Activated B cell treated with CpG ODN at 0.5 μM for 24 hours (primary cell): ENCODE measurements at regions not wholly inside any gene's neighbourhood (a gene's known extent, or its start where the extent isn't known, plus 50 kb on each side); places are given as distances from the start of the nearest gene placed in this dataset.

Experiments
- ATAC-seq: fragments of 200-7000 bp; cut with Tn5 transposase; one replicate; pipeline ENCODE4 v1.10.0; 2021; ENCODE audit warnings: low read depth, mild to moderate bottlenecking, moderate library complexity
- CTCF ChIA-PET: fragments of 350-600 bp; sonication (Branson Sonifier 250); formaldehyde crosslinking; loops from one replicate; lab custom pipeline; 2021; ENCODE audit warnings: antibody characterized with exemption; lab: Charles Lee
- POLR2A ChIA-PET: fragments of 350-600 bp; sonication (Branson Sonifier 250); formaldehyde crosslinking; loops from one replicate; lab custom pipeline; 2021; ENCODE audit warnings: antibody characterized with exemption; lab: Charles Lee
- DNase-seq: peaks from one replicate; pipeline ENCODE4 v3.0.0; 2022
- H3K27ac Mint-ChIP-seq: one replicate; pipeline ENCODE4 v1.8.0; 2020; ENCODE audit warnings: mixed read lengths
- H3K27me3 Mint-ChIP-seq: one replicate; pipeline ENCODE4 v1.8.0; 2021; ENCODE audit warnings: mixed read lengths
- H3K36me3 Mint-ChIP-seq: one replicate; pipeline ENCODE4 v1.8.0; 2021; ENCODE audit warnings: low read depth, mixed read lengths
- H3K4me1 Mint-ChIP-seq: one replicate; pipeline ENCODE4 v1.8.0; 2021; ENCODE audit warnings: mixed read lengths
- H3K4me3 Mint-ChIP-seq: one replicate; pipeline ENCODE4 v1.8.0; 2020; ENCODE audit warnings: mild to moderate bottlenecking, mixed read lengths
- H3K9me3 Mint-ChIP-seq: one replicate; pipeline ENCODE4 v1.8.0; 2020; ENCODE audit warnings: mixed read lengths
- CTCF ChIP-seq: fragments of 200-600 bp; IDR thresholded peaks from one replicate; pipeline ENCODE4 v1.8.0; 2022; ENCODE audit warnings: antibody characterized with exemption, mild to moderate bottlenecking
- intact Hi-C: fragments of 100-400 bp; cut with micrococcal nuclease; formaldehyde crosslinking; loops from one replicate; pipeline ENCODE4 v1.15.1; 2024

GRCh38 chr12:58978717-58979116 lies 58.4 kb upstream of the LRIG3 start:
- no peak overlapping the region for H3K4me3 Mint-ChIP-seq
- ATAC-seq: no peak
- H3K9me3 Mint-ChIP-seq: no peaks in the 10 kb centered on the region

GRCh38 chr12:58977476-58977875 lies 57.2 kb upstream of the LRIG3 start:
- H3K4me1 Mint-ChIP-seq: no peaks in the 10 kb centered on the region

More at GRCh38 chr12:58978717-58979116, 58.4 kb upstream of the LRIG3 start:
- DNase-seq: no peak
- no peaks in the 10 kb centered on the region for H3K27me3 Mint-ChIP-seq
- no peaks in the 10 kb centered on the region for H3K4me1 Mint-ChIP-seq
- POLR2A ChIA-PET: no interaction called here
- intact Hi-C loops: no loop called here
- TF ChIP-seq CTCF: no peak
- CTCF ChIA-PET: no interaction called here
- H3K36me3 Mint-ChIP-seq: no peaks in the 10 kb centered on the region
- H3K27ac Mint-ChIP-seq: no peak overlapping the region

GRCh38 chr12:58976146-58976545 lies 55.8 kb upstream of the LRIG3 start:
- H3K27ac Mint-ChIP-seq: no peak overlapping the region
- DNase-seq (no peak), ATAC-seq (no peak)
- TF ChIP-seq CTCF: no peak
- intact Hi-C loops: no loop called here
- no peaks in the 10 kb centered on the region for H3K27me3 Mint-ChIP-seq
- no peaks in the 10 kb centered on the region for H3K4me1 Mint-ChIP-seq
- ChIA-PET CTCF (no interaction called here), POLR2A (no interaction called here)
- H3K4me3 Mint-ChIP-seq: no peak overlapping the region
- H3K9me3 Mint-ChIP-seq: no peaks in the 10 kb centered on the region
- no peaks in the 10 kb centered on the region for H3K36me3 Mint-ChIP-seq

More at GRCh38 chr12:58977476-58977875, 57.2 kb upstream of the LRIG3 start:
- CTCF ChIA-PET: no interaction called here
- Mint-ChIP-seq H3K27ac (no peak overlapping the region), H3K27me3 (no peaks in the 10 kb centered on the region), H3K36me3 (no peaks in the 10 kb centered on the region), H3K4me3 (no peak overlapping the region), H3K9me3 (no peaks in the 10 kb centered on the region)
- DNase-seq: no peak
- intact Hi-C loops: no loop called here
- no peak for ATAC-seq
- no peak for TF ChIP-seq CTCF
- POLR2A ChIA-PET: no interaction called here
